ENCODE measurements at regions not wholly inside any gene's neighbourhood (a gene's known extent, or its start where the extent isn't known, plus 50 kb on each side); places are given as distances from the start of the nearest gene placed in this dataset.

DNA sequence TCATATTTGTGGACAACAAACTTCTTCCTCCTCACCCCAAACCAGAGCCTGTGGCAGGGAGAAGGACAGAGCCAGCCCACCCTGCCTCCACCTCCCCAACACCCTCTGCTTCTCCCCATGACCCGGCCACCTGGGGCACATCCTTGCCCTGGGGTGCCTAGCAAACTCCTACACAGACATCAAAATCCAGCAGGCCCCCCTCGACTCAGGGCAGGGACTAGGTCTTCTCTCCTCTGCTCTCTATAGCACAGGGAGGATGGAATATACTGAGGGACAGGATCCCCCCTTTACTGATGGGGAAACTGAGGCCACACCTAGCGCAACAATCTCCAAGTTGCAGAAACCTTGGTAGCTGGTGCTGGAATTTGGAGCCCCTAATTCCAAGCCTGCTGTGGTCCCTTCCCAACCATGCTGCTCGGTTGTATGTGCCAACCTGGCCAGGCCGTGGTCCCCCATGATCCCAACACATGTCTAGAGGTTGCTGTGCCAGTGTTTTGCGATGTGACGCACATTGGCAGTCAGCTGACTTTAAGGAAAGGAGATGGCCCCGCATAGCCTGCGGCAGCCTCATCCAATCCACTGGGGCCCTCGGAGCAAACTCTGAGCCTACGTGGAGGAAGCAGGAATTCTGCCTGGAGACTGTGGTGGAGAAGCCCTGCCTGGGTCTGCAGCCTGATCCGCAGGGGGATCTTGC, 53.9 kb upstream of the ADRA2C start:
- 77 to 87% methylated on average over 12 of the region's 12 CpGs for WGBS, 2 donors
- ATAC-seq (ENCODE audit: insufficient read depth, low FRiP score) (no peak), DNase-seq (no peak)
- H3K9ac ChIP-seq (ENCODE audit: insufficient read depth in 1 of 2, low read length in 2 of 2): no peak overlapping the region
- no peaks in the 10 kb centered on the region for H3K36me3 ChIP-seq (ENCODE audit: control insufficient read depth in 4 of 4, insufficient read depth in 4 of 4, low read length in 4 of 4)
- no peak overlapping the region for H3K27ac ChIP-seq (ENCODE audit: low read depth in 1 of 2, low read length in 1 of 2)
- peaks cover 0 to 7% (median 0%) of the 10 kb centered on the region in 5 donors for H3K4me1 ChIP-seq (ENCODE audit: control insufficient read depth in 5 of 5, insufficient read depth in 5 of 5, low read length in 5 of 5)
- TF ChIP-seq CTCF (IDR thresholded peaks at IDR 0.05; ENCODE audit: control extremely low read depth, extremely low read depth): no peak
- peaks cover 0 to 3% (median 0%) of the 10 kb centered on the region in 4 donors for H3K9me3 ChIP-seq (ENCODE audit: control insufficient read depth in 4 of 4, insufficient read depth in 3 of 4, low read length in 3 of 4)
- peaks cover 0 to 4% (median 4%) of the 10 kb centered on the region in 3 donors for H3K27me3 ChIP-seq (ENCODE audit: control insufficient read depth in 3 of 3, insufficient read depth in 3 of 3, low read length in 2 of 3)
- H3K4me3 ChIP-seq: no peak overlapping the region

DNA sequence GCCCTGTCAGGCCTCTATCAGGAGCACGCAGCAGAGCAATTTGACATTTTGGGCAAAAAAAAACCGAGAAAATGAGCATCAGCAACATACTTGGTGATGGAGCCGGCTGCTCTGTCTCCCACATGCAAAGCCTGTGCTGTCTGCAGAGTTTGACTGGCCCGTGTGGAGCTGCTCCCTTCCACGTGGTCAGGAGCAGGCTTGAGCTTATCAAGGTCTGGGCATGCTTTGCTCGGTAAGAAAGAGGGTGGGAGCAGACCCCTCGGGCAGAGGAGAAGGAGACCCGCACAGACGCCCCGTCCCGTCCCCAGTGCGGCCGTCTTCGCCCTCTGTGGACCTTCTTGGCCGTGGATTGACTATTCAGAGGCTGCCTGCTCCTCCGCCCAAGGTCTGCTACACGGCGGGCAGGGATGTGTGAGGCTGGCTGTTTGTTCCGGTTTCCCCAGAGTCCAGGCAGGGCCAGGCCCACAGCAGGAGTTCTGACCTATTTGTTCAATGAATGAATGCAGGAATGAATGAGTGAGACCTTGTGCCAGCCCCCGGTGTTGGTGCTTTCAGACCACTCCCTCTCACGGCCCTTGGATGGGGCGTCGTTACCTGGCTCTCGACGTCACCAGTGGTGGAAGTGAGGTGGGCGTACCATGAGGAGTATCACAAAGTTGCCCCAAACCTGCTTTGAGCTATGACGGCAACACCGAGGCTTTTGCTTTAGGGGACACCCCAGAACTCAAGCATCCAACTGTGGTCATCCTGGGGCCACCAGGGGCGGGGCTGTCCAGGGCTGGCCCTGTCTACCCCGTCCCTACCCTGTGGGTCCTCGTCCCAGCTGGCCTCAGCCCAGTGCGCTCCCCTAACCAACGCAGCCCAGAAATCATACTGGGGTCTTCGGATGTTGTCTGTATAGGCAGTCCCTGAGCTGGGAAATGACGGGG, 54.7 kb upstream of the ADRA2C start:
- no peak for TF ChIP-seq CTCF (IDR thresholded peaks at IDR 0.05; ENCODE audit: control extremely low read depth, extremely low read depth)
- ATAC-seq (ENCODE audit: insufficient read depth, low FRiP score) (no peak), DNase-seq (no peak)
- Histone ChIP-seq H3K27me3 (ENCODE audit: control insufficient read depth in 3 of 3, insufficient read depth in 3 of 3, low read length in 2 of 3) (peaks cover 0 to 4% (median 4%) of the 10 kb centered on the region in 3 donors), H3K9me3 (ENCODE audit: control insufficient read depth in 4 of 4, insufficient read depth in 3 of 4, low read length in 3 of 4) (peaks cover 0 to 3% (median 0%) of the 10 kb centered on the region in 4 donors), H3K9ac (ENCODE audit: insufficient read depth in 1 of 2, low read length in 2 of 2) (no peak overlapping the region), H3K27ac (ENCODE audit: low read depth in 1 of 2, low read length in 1 of 2) (no peak overlapping the region), H3K36me3 (ENCODE audit: control insufficient read depth in 4 of 4, insufficient read depth in 4 of 4, low read length in 4 of 4) (no peaks in the 10 kb centered on the region), H3K4me3 (no peak overlapping the region), H3K4me1 (ENCODE audit: control insufficient read depth in 5 of 5, insufficient read depth in 5 of 5, low read length in 5 of 5) (peaks cover 0 to 7% (median 0%) of the 10 kb centered on the region in 5 donors)
- WGBS, 2 donors: 71 to 80% methylated on average over 35 of the region's 35 CpGs

- peaks cover 0 to 4% (median 4%) of the 10 kb centered on the region in 3 donors for H3K27me3 ChIP-seq (ENCODE audit: control insufficient read depth in 3 of 3, insufficient read depth in 3 of 3, low read length in 2 of 3)
- peak; percentile 9 to 33 (median 26) for DNase-seq
- ATAC-seq (ENCODE audit: insufficient read depth, low FRiP score): no peak
- no peak overlapping the region for H3K4me3 ChIP-seq
- no peak overlapping the region for H3K27ac ChIP-seq (ENCODE audit: low read depth in 1 of 2, low read length in 1 of 2)
- H3K9me3 ChIP-seq (ENCODE audit: control insufficient read depth in 4 of 4, insufficient read depth in 3 of 4, low read length in 3 of 4): peaks cover 0 to 3% (median 0%) of the 10 kb centered on the region in 4 donors
- no peak overlapping the region for H3K9ac ChIP-seq (ENCODE audit: insufficient read depth in 1 of 2, low read length in 2 of 2)
- peaks cover 0 to 7% (median 0%) of the 10 kb centered on the region in 5 donors for H3K4me1 ChIP-seq (ENCODE audit: control insufficient read depth in 5 of 5, insufficient read depth in 5 of 5, low read length in 5 of 5)
- TF ChIP-seq CTCF (IDR thresholded peaks at IDR 0.05; ENCODE audit: control extremely low read depth, extremely low read depth): no peak
- H3K36me3 ChIP-seq (ENCODE audit: control insufficient read depth in 4 of 4, insufficient read depth in 4 of 4, low read length in 4 of 4): no peaks in the 10 kb centered on the region
- WGBS, 2 donors: 66 to 84% methylated on average over 24 of the region's 24 CpGs
Measured at GRCh38 chr4:3710451-3711182, 55.6 kb upstream of the ADRA2C start.
